Liver (tissue), 8 donors: ENCODE measurements at regions not wholly inside any gene's neighbourhood (a gene's known extent, or its start where the extent isn't known, plus 50 kb on each side); places are given as distances from the start of the nearest gene placed in this dataset.
"Not testable (repeated sequence)": the region's sequence is repeated elsewhere in the genome, so short reads cannot be mapped to it uniquely, and the experiment has no call there.

Experiments
- DNase-seq: peaks from one replicate; pipeline ENCODE4 v3.0.0-alpha.2; 2017; ENCODE audit warnings: low spot score
- H3K27ac ChIP-seq, 2 donors: one replicate each; pipeline ENCODE4 v1.7.0; 2013; ENCODE audit warnings: inconsistent platforms in 2 of 2, low read length in 2 of 2, control low read depth in 1 of 2, low read depth in 1 of 2, mild to moderate bottlenecking in 1 of 2
- H3K27me3 ChIP-seq, 4 donors: one replicate each; pipeline versions ENCODE4 v1.6.1 to v1.7.0; 2013; ENCODE audit warnings: low read length in 3 of 4, inconsistent platforms in 1 of 4, mild to moderate bottlenecking in 1 of 4, moderate library complexity in 1 of 4; ENCODE audit not compliant: control insufficient read depth in 4 of 4, insufficient read depth in 4 of 4
- H3K36me3 ChIP-seq, 4 donors: one replicate each; pipeline versions ENCODE4 v1.6.1 to v1.7.0; 2013; ENCODE audit warnings: low read length in 3 of 4, mild to moderate bottlenecking in 3 of 4, low read depth in 1 of 4, moderate library complexity in 1 of 4; ENCODE audit not compliant: control insufficient read depth in 4 of 4, insufficient read depth in 3 of 4
- H3K4me1 ChIP-seq, 4 donors: one replicate each; pipeline versions ENCODE4 v1.6.1 to v1.7.0; 2013; ENCODE audit warnings: low read length in 3 of 4, mild to moderate bottlenecking in 3 of 4, moderate library complexity in 1 of 4; ENCODE audit not compliant: control insufficient read depth in 4 of 4, insufficient read depth in 4 of 4
- H3K4me3 ChIP-seq, 3 donors: one replicate each; pipeline versions ENCODE4 v1.6.1 to v1.7.0; 2013; ENCODE audit warnings: low read length in 3 of 3, control low read depth in 1 of 3, low read depth in 1 of 3, mild to moderate bottlenecking in 1 of 3
- H3K9ac ChIP-seq, 2 donors: one replicate each; pipeline ENCODE4 v1.7.0; 2013; ENCODE audit warnings: low read length in 2 of 2, mild to moderate bottlenecking in 2 of 2, moderate library complexity in 2 of 2, control low read depth in 1 of 2, low read depth in 1 of 2
- H3K9me3 ChIP-seq, 4 donors: one replicate each; pipeline versions ENCODE4 v1.6.1 to v1.7.0; 2013; ENCODE audit warnings: low read length in 3 of 4; ENCODE audit not compliant: control insufficient read depth in 4 of 4
- EGR1 ChIP-seq, 2 donors: IDR thresholded peaks; 2 replicates each; pipeline ENCODE4 v1.6.1; 2016 to 2018; ENCODE audit warnings: antibody characterized with exemption in 2 of 2, low read depth in 2 of 2
- FOXA1 ChIP-seq: IDR thresholded peaks from 2 replicates; pipeline ENCODE4 v1.6.1; 2016; ENCODE audit warnings: antibody characterized with exemption
- FOXA2 ChIP-seq: IDR thresholded peaks from 2 replicates; pipeline ENCODE4 v1.6.1; 2016; ENCODE audit warnings: antibody characterized with exemption
- GABPA ChIP-seq, 2 donors: IDR thresholded peaks in 1 of 2; conservative IDR thresholded peaks in 1 of 2; 2 replicates each; pipeline ENCODE4 v1.6.1; 2016; ENCODE audit warnings: antibody characterized with exemption in 2 of 2, mild to moderate bottlenecking in 1 of 2, moderate library complexity in 1 of 2
- HNF4A ChIP-seq, 2 donors: conservative IDR thresholded peaks; 2 replicates each; pipeline ENCODE4 v1.6.1; 2016; ENCODE audit warnings: antibody characterized with exemption in 2 of 2, mild to moderate bottlenecking in 2 of 2
- HNF4G ChIP-seq: IDR thresholded peaks from 2 replicates; pipeline ENCODE4 v1.6.1; 2016; ENCODE audit warnings: antibody characterized with exemption
- JUND ChIP-seq, 2 donors: IDR thresholded peaks; 2 replicates each; pipeline ENCODE4 v1.6.1; 2016; ENCODE audit warnings: antibody characterized with exemption in 2 of 2
- NR2F2 ChIP-seq: IDR thresholded peaks from 2 replicates; pipeline ENCODE4 v1.6.1; 2016; ENCODE audit warnings: antibody characterized with exemption
- RAD21 ChIP-seq, 2 donors: IDR thresholded peaks; 2 replicates each; pipeline ENCODE4 v1.6.1; 2016; ENCODE audit warnings: antibody characterized with exemption in 2 of 2, mild to moderate bottlenecking in 2 of 2
- RXRA ChIP-seq, 2 donors: IDR thresholded peaks; 2 replicates each; pipeline ENCODE4 v1.6.1; 2017 to 2018; ENCODE audit warnings: antibody characterized with exemption in 2 of 2, mild to moderate bottlenecking in 1 of 2
- SP1 ChIP-seq: IDR thresholded peaks from 2 replicates; pipeline ENCODE4 v1.6.1; 2018; ENCODE audit warnings: antibody characterized with exemption, mild to moderate bottlenecking
- TAF1 ChIP-seq: conservative IDR thresholded peaks from 2 replicates; pipeline ENCODE4 v1.6.1; 2016; ENCODE audit warnings: antibody characterized with exemption, mild to moderate bottlenecking
- YY1 ChIP-seq: IDR thresholded peaks from 2 replicates; pipeline ENCODE4 v1.6.1; 2016; ENCODE audit warnings: antibody characterized with exemption, mild to moderate bottlenecking
- WGBS: extraction: QIAGEN DNeasy Blood & Tissue Kit; methylation state at CpG from one replicate; pipeline ENCODE4 v1.1.7; 2013; 5-methylcytosine and 5-hydroxymethylcytosine counted together
- TF ChIP-seq, protein P1 (sequence below): IDR thresholded peaks from 2 replicates; pipeline ENCODE4 v1.6.1; 2016; ENCODE audit warnings: antibody characterized with exemption, mild to moderate bottlenecking
- TF ChIP-seq, protein P2 (sequence below): fragments of 150-350 bp; IDR thresholded peaks from 2 replicates; pipeline ENCODE4 v1.5.1; 2017; ENCODE audit warnings: improper control_type of control experiment, low read depth, low read length; ENCODE audit not compliant: missing input control
- TF ChIP-seq, protein P3 (sequence below): IDR thresholded peaks from 2 replicates; pipeline ENCODE4 v1.6.1; 2016; ENCODE audit warnings: antibody characterized with exemption
- TF ChIP-seq, protein P4 (sequence below): IDR thresholded peaks from 2 replicates; pipeline ENCODE4 v1.6.1; 2016; ENCODE audit warnings: antibody characterized with exemption
- TF ChIP-seq, protein P5 (sequence below): IDR thresholded peaks from 2 replicates; pipeline ENCODE4 v1.6.1; 2016; ENCODE audit warnings: antibody characterized with exemption
- donor health status: healthy.
- donor health status: healthy.
- donor health status: healthy.
- donor health status: healthy.
- donor health status: healthy.

DNA sequence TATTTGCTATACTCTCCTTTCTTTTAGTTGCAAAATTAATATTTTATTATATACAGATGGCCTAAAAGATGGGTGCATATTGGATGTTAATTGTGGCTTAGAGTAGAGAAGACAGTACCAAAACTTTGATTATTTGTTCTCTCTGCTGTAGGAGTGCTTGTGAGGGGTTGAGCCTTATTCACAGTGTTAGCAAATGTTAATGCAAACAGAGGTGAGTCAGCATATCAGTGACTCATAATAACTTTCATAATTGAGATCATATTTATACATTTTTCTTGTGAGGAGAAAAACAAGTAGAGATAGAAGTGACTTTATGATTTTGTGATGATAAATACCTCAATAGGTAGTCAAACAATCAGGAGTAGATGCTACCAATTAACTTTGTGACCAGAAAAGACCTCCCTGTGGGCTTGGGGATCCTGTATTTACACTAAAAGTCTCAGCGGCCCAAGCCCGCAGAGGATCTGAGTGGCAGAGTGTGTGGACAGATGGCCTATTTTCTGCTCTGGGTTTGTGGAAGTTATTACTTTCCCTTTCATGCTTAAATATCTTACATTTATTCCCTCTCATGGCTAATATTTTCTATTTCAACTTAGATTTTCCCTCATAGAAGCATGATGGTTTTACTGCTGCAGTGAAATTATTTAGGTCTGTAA lies 226.5 kb downstream of the TAF11L14 start:
- H3K4me1 ChIP-seq = no peaks in the 10 kb centered on the region
- H3K27me3 ChIP-seq = no peaks in the 10 kb centered on the region
- H3K27ac ChIP-seq = no peak overlapping the region
- DNase-seq = no peak
- 92% methylated on average over 2 of the region's 2 CpGs for WGBS
- peaks cover 0 to 2% (median 0%) of the 10 kb centered on the region in 4 donors for H3K9me3 ChIP-seq
- H3K9ac ChIP-seq = no peak overlapping the region
- H3K4me3 ChIP-seq = no peak overlapping the region
- no peaks in the 10 kb centered on the region for H3K36me3 ChIP-seq
- TF ChIP-seq HNF4G = no peak
- TF ChIP-seq, protein P1, sequence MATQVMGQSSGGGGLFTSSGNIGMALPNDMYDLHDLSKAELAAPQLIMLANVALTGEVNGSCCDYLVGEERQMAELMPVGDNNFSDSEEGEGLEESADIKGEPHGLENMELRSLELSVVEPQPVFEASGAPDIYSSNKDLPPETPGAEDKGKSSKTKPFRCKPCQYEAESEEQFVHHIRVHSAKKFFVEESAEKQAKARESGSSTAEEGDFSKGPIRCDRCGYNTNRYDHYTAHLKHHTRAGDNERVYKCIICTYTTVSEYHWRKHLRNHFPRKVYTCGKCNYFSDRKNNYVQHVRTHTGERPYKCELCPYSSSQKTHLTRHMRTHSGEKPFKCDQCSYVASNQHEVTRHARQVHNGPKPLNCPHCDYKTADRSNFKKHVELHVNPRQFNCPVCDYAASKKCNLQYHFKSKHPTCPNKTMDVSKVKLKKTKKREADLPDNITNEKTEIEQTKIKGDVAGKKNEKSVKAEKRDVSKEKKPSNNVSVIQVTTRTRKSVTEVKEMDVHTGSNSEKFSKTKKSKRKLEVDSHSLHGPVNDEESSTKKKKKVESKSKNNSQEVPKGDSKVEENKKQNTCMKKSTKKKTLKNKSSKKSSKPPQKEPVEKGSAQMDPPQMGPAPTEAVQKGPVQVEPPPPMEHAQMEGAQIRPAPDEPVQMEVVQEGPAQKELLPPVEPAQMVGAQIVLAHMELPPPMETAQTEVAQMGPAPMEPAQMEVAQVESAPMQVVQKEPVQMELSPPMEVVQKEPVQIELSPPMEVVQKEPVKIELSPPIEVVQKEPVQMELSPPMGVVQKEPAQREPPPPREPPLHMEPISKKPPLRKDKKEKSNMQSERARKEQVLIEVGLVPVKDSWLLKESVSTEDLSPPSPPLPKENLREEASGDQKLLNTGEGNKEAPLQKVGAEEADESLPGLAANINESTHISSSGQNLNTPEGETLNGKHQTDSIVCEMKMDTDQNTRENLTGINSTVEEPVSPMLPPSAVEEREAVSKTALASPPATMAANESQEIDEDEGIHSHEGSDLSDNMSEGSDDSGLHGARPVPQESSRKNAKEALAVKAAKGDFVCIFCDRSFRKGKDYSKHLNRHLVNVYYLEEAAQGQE = no peak
- TF ChIP-seq, protein P2, sequence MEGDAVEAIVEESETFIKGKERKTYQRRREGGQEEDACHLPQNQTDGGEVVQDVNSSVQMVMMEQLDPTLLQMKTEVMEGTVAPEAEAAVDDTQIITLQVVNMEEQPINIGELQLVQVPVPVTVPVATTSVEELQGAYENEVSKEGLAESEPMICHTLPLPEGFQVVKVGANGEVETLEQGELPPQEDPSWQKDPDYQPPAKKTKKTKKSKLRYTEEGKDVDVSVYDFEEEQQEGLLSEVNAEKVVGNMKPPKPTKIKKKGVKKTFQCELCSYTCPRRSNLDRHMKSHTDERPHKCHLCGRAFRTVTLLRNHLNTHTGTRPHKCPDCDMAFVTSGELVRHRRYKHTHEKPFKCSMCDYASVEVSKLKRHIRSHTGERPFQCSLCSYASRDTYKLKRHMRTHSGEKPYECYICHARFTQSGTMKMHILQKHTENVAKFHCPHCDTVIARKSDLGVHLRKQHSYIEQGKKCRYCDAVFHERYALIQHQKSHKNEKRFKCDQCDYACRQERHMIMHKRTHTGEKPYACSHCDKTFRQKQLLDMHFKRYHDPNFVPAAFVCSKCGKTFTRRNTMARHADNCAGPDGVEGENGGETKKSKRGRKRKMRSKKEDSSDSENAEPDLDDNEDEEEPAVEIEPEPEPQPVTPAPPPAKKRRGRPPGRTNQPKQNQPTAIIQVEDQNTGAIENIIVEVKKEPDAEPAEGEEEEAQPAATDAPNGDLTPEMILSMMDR = no peak
- TF ChIP-seq, protein P3, sequence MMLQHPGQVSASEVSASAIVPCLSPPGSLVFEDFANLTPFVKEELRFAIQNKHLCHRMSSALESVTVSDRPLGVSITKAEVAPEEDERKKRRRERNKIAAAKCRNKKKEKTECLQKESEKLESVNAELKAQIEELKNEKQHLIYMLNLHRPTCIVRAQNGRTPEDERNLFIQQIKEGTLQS = no peak
- TF ChIP-seq EGR1 (IDR thresholded peaks at IDR 0.05; ENCODE audit: low read depth in 2 of 2) = no peak
- no peak for TF ChIP-seq FOXA2
- TF ChIP-seq, protein P4, sequence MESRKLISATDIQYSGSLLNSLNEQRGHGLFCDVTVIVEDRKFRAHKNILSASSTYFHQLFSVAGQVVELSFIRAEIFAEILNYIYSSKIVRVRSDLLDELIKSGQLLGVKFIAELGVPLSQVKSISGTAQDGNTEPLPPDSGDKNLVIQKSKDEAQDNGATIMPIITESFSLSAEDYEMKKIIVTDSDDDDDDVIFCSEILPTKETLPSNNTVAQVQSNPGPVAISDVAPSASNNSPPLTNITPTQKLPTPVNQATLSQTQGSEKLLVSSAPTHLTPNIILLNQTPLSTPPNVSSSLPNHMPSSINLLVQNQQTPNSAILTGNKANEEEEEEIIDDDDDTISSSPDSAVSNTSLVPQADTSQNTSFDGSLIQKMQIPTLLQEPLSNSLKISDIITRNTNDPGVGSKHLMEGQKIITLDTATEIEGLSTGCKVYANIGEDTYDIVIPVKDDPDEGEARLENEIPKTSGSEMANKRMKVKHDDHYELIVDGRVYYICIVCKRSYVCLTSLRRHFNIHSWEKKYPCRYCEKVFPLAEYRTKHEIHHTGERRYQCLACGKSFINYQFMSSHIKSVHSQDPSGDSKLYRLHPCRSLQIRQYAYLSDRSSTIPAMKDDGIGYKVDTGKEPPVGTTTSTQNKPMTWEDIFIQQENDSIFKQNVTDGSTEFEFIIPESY = no peak
- no peak for TF ChIP-seq RXRA (IDR thresholded peaks at IDR 0.05)
- no peak for TF ChIP-seq SP1
- no peak for TF ChIP-seq FOXA1
- no peak for TF ChIP-seq TAF1
- no peak for TF ChIP-seq YY1
- TF ChIP-seq GABPA (IDR thresholded peaks at IDR 0.05 in 1 of 2, conservative IDR thresholded peaks at IDR 0.05 in 1 of 2) = no peak
- TF ChIP-seq RAD21 (IDR thresholded peaks at IDR 0.05) = no peak
- TF ChIP-seq, protein P5, sequence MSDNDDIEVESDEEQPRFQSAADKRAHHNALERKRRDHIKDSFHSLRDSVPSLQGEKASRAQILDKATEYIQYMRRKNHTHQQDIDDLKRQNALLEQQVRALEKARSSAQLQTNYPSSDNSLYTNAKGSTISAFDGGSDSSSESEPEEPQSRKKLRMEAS = no peak
- no peak for TF ChIP-seq HNF4A (conservative IDR thresholded peaks at IDR 0.05)
- TF ChIP-seq JUND (IDR thresholded peaks at IDR 0.05) = no peak
- no peak for TF ChIP-seq NR2F2

DNA sequence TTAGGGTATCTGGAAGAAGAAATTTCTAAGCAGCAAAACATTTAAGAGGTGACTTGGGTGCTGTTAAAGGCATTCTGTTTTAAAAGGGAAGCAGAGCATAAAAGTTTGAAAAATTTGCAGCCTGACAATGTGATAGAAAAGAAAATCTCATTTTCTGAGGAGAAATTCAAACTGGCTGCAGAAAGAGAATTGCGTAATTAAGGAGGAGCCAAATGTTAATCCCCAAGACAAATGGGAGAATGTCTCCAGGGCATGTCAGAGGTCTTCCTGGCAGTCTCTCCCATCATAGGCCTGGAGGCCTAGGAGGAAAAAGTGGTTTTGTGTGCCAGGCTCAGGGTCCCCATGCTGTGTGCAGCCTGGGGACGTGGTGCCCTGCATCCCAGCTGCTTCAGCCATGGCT lies 230.6 kb downstream of the TAF11L14 start:
- H3K4me3 ChIP-seq, H3K9ac ChIP-seq, H3K27ac ChIP-seq, H3K36me3 ChIP-seq, H3K27me3 ChIP-seq, DNase-seq, H3K4me1 ChIP-seq, H3K9me3 ChIP-seq: not testable (repeated sequence)
- WGBS = 79% methylated on average over 2 of the region's 2 CpGs

DNA sequence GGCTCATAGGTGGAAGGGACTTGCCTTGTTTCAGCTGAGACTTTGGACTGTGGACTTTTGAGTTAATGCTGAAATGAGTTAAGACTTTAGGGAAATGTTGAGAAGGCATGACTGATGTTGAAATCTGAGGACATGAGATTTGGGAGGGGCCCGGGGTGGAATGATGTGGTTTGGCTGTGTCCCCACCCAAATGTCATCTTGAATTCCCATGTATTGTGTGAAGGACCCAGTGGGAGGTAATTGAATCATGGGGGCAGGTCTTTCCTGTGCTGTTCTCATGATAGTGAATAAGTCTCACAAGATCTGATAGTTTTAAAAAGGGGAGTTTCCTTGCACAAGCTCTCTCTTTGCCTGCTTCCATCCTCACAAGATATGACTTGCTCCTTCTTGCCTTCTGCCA lies 231.7 kb downstream of the TAF11L14 start:
- DNase-seq, H3K4me1 ChIP-seq, H3K27me3 ChIP-seq, H3K9me3 ChIP-seq, H3K4me3 ChIP-seq, H3K27ac ChIP-seq, H3K9ac ChIP-seq, H3K36me3 ChIP-seq: not testable (repeated sequence)
- 81% methylated on average over 1 of the region's 1 CpG for WGBS
